ENCODE measurements at regions not wholly inside any gene's neighbourhood (a gene's known extent, or its start where the extent isn't known, plus 50 kb on each side); places are given as distances from the start of the nearest gene placed in this dataset.

- no peaks in the 10 kb centered on the region for H3K36me3 Mint-ChIP-seq (ENCODE audit: low read depth)
- no peak overlapping the region for H3K4me3 Mint-ChIP-seq
- peaks cover 3% of the 10 kb centered on the region for H3K27me3 Mint-ChIP-seq (ENCODE audit: low read depth)
- no peak overlapping the region for H3K27ac Mint-ChIP-seq
- TF ChIP-seq CTCF (IDR thresholded peaks at IDR 0.05; ENCODE audit: unreplicated experiment in 3 of 3) = no peak
- peaks cover 8% of the 10 kb centered on the region for H3K4me1 Mint-ChIP-seq
- no peaks in the 10 kb centered on the region for H3K9me3 Mint-ChIP-seq
These were observed 136.9 kb downstream of the DUSP10 start for GRCh38 chr1:221604948-221605347.

- H3K4me1 Mint-ChIP-seq = peaks cover 8% of the 10 kb centered on the region
- H3K27me3 Mint-ChIP-seq (ENCODE audit: low read depth) = peaks cover under 1% of the 10 kb centered on the region
- no peak for TF ChIP-seq CTCF (IDR thresholded peaks at IDR 0.05; ENCODE audit: unreplicated experiment in 3 of 3)
- H3K27ac Mint-ChIP-seq = no peak overlapping the region
- H3K9me3 Mint-ChIP-seq = no peaks in the 10 kb centered on the region
- H3K4me3 Mint-ChIP-seq = no peak overlapping the region
- H3K36me3 Mint-ChIP-seq (ENCODE audit: low read depth) = no peaks in the 10 kb centered on the region
These were observed 136.3 kb downstream of the DUSP10 start for GRCh38 chr1:221605569-221605968.

DNA sequence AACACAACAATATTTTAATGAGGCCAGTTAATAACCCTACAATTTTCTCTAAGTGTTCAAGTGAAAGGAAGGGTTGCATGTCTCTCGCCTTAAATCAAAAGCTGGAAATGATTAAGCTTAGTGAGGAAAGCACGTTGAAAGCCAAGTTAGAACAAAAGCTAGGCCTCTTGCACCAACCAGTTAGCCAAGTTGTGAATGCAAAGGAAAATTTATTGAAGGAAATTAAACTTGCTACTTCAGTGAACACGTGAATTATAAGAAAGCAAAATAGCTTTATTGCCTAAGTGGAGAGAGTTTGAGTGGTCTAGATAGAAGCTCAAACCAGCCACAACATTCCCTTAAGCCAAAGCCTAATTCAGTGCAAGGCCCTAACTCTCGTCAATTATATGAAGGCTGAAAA, 135.6 kb downstream of the DUSP10 start:
- no peak for TF ChIP-seq CTCF (IDR thresholded peaks at IDR 0.05; ENCODE audit: unreplicated experiment in 3 of 3)
- Mint-ChIP-seq H3K36me3 (ENCODE audit: low read depth) (no peaks in the 10 kb centered on the region), H3K4me1 (peaks cover 8% of the 10 kb centered on the region), H3K9me3 (no peaks in the 10 kb centered on the region), H3K27me3 (ENCODE audit: low read depth) (no peaks in the 10 kb centered on the region), H3K27ac (peak overlapping the region; percentile 7 to 14 (median 13)), H3K4me3 (no peak overlapping the region)

GRCh38 chr1:221608835-221609320, 133.0 kb downstream of the DUSP10 start:
- H3K27ac Mint-ChIP-seq = no peak overlapping the region
- H3K36me3 Mint-ChIP-seq (ENCODE audit: low read depth) = no peaks in the 10 kb centered on the region
- H3K4me1 Mint-ChIP-seq = peaks cover 19% of the 10 kb centered on the region
- TF ChIP-seq CTCF (IDR thresholded peaks at IDR 0.05; ENCODE audit: unreplicated experiment in 3 of 3) = no peak
- no peak overlapping the region for H3K4me3 Mint-ChIP-seq
- H3K27me3 Mint-ChIP-seq (ENCODE audit: low read depth) = no peaks in the 10 kb centered on the region
- H3K9me3 Mint-ChIP-seq = no peaks in the 10 kb centered on the region

- Mint-ChIP-seq H3K36me3 (ENCODE audit: low read depth) (no peaks in the 10 kb centered on the region), H3K4me3 (no peak overlapping the region), H3K27ac (peak overlapping the region in 1 of 3 experiments; percentile 35), H3K4me1 (peaks cover 11% of the 10 kb centered on the region), H3K9me3 (no peaks in the 10 kb centered on the region), H3K27me3 (ENCODE audit: low read depth) (no peaks in the 10 kb centered on the region)
- TF ChIP-seq CTCF (IDR thresholded peaks at IDR 0.05; ENCODE audit: unreplicated experiment in 3 of 3) = no peak
These were observed 130.2 kb downstream of the DUSP10 start for GRCh38 chr1:221611656-221612046.

GRCh38 chr1:221612047-221612777, 129.7 kb downstream of the DUSP10 start:
- Mint-ChIP-seq H3K9me3 (no peaks in the 10 kb centered on the region), H3K27ac (peak overlapping the region in 1 of 3 experiments; percentile 35), H3K4me3 (no peak overlapping the region), H3K36me3 (ENCODE audit: low read depth) (no peaks in the 10 kb centered on the region), H3K27me3 (ENCODE audit: low read depth) (no peaks in the 10 kb centered on the region), H3K4me1 (peaks cover 11% of the 10 kb centered on the region)
- no peak for TF ChIP-seq CTCF (IDR thresholded peaks at IDR 0.05; ENCODE audit: unreplicated experiment in 3 of 3)

All from nephron (organoid).